ENCODE measurements at regions not wholly inside any gene's neighbourhood (a gene's known extent, or its start where the extent isn't known, plus 50 kb on each side); places are given as distances from the start of the nearest gene placed in this dataset.

DNA sequence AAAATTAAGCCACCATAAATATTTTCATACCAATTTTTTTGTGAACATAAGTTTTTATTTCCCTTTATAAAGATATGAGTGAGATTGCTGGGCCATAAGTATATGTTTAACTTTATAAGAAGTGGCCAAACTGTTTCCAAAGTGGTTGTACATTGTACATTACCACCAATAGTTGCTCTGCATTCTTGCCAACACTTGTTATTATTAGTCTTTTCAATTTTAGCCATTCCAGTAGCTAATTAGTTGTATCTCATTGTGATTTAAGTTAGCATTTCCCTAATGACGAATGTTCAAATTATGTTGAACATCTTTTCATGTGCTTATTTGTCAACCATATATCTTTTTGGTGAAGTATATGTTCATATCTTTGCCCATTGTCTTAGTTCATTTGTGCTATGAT, 64.0 kb upstream of the DNAH14 start:
- Histone ChIP-seq H4K8ac (ENCODE audit: low read depth in 2 of 2, low read length in 2 of 2) (no peak overlapping the region), H2AK9ac (replicated peaks; ENCODE audit: low read depth, low read length, poor library complexity) (no peak overlapping the region), H4K20me1 (ENCODE audit: insufficient read depth, low read length) (no peaks in the 10 kb centered on the region), H3K56ac (ENCODE audit: extremely low read depth, insufficient read depth, low read length) (no peak overlapping the region), H2BK20ac (ENCODE audit: low read depth, low read length) (no peak overlapping the region), H4K91ac (ENCODE audit: insufficient read depth, low read depth, low read length) (no peak overlapping the region), H2AFZ (replicated peaks; ENCODE audit: low read length, poor library complexity) (no peak overlapping the region), H2AK5ac (ENCODE audit: low read depth, low read length) (no peak overlapping the region), H3K4ac (ENCODE audit: low read depth, low read length) (no peak overlapping the region), H2BK5ac (ENCODE audit: low read depth, low read length, poor library complexity, severe bottlenecking) (no peak overlapping the region), H3K23ac (ENCODE audit: low read depth, low read length) (no peak overlapping the region), H3K79me1 (ENCODE audit: low read depth in 1 of 2, low read length in 2 of 2) (no peaks in the 10 kb centered on the region), H3K36me3 (ENCODE audit: control insufficient read depth, insufficient read depth, low read length) (no peaks in the 10 kb centered on the region), H3K4me1 (ENCODE audit: control insufficient read depth, insufficient read depth, low read length) (no peaks in the 10 kb centered on the region; the same call in 1 of the 2 replicates), H3K9ac (ENCODE audit: low read depth, low read length) (no peak overlapping the region), H3K9me3 (ENCODE audit: control insufficient read depth, insufficient read depth, low read length) (0 out of 2 replicates have a peak, but pooled peaks cover 2% of the 10 kb centered on the region), H3K27me3 (ENCODE audit: control insufficient read depth, insufficient read depth, low read length) (no peaks in the 10 kb centered on the region), H3K18ac (ENCODE audit: low read depth, low read length) (no peak overlapping the region), H2BK15ac (ENCODE audit: low read depth, low read length) (no peak overlapping the region), H3K27ac (ENCODE audit: insufficient read depth, low read length) (no peak overlapping the region), H3K9me1 (ENCODE audit: insufficient read depth, low read length) (no peaks in the 10 kb centered on the region), H3K4me3 (ENCODE audit: insufficient read depth, low read depth, low read length) (no peak overlapping the region), H3K4me2 (ENCODE audit: low read depth, low read length) (no peak overlapping the region), H3K14ac (replicated peaks; ENCODE audit: low read depth, low read length) (no peak overlapping the region), H4K5ac (ENCODE audit: low read depth, low read length) (no peak overlapping the region), H2BK120ac (ENCODE audit: low read depth, low read length) (no peak overlapping the region)
- in situ Hi-C loops (cut with MboI; ENCODE audit: low sequenced_read_pairs) (no loop called here), dilution Hi-C loops (cut with HindIII; ENCODE audit: low sequenced_read_pairs, unreplicated experiment) (no loop called here), intact Hi-C loops (cut with micrococcal nuclease) (no loop called here)
- no CpG with 5 or more reads among the region's 1 CpG for WGBS, 2 experiments (ENCODE audit: extremely low coverage in 2 of 2, insufficient read length in 1 of 2)
- ATAC-seq (ENCODE audit: low read depth), result no peak
- POLR2A ChIA-PET (ENCODE audit: unreplicated experiment), result no interaction called here
- TF ChIP-seq MXI1 (IDR thresholded peaks at IDR 0.05; ENCODE audit: borderline replicate concordance, low read depth, low read length) (no peak), RAD21 (IDR thresholded peaks at IDR 0.05; ENCODE audit: low read length) (no peak), RCOR1 (IDR thresholded peaks at IDR 0.05; ENCODE audit: insufficient replicate concordance, low read length) (no peak), SMC3 (IDR thresholded peaks at IDR 0.05; ENCODE audit: low read depth, low read length) (no peak), NFE2L2 (IDR thresholded peaks at IDR 0.05; ENCODE audit: low read depth, low read length) (no peak), CHD1 (IDR thresholded peaks at IDR 0.05; ENCODE audit: low read depth, low read length) (no peak)
- TF ChIP-seq, protein P1, sequence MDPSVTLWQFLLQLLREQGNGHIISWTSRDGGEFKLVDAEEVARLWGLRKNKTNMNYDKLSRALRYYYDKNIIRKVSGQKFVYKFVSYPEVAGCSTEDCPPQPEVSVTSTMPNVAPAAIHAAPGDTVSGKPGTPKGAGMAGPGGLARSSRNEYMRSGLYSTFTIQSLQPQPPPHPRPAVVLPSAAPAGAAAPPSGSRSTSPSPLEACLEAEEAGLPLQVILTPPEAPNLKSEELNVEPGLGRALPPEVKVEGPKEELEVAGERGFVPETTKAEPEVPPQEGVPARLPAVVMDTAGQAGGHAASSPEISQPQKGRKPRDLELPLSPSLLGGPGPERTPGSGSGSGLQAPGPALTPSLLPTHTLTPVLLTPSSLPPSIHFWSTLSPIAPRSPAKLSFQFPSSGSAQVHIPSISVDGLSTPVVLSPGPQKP (IDR thresholded peaks at IDR 0.05; ENCODE audit: borderline replicate concordance, low read depth, low read length), result no peak
- TF ChIP-seq, protein P2, sequence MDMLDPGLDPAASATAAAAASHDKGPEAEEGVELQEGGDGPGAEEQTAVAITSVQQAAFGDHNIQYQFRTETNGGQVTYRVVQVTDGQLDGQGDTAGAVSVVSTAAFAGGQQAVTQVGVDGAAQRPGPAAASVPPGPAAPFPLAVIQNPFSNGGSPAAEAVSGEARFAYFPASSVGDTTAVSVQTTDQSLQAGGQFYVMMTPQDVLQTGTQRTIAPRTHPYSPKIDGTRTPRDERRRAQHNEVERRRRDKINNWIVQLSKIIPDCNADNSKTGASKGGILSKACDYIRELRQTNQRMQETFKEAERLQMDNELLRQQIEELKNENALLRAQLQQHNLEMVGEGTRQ (IDR thresholded peaks at IDR 0.05; ENCODE audit: low read depth, low read length), result no peak
- no peak for DNase-seq
- no TSS peak for BruUV-seq (replicated peaks)
- CTCF ChIA-PET, result no interaction called here

Measured in IMR-90 (cell line).